ENCODE measurements at regions not wholly inside any gene's neighbourhood (a gene's known extent, or its start where the extent isn't known, plus 50 kb on each side); places are given as distances from the start of the nearest gene placed in this dataset.
"Not testable (repeated sequence)": the region's sequence is repeated elsewhere in the genome, so short reads cannot be mapped to it uniquely, and the experiment has no call there.

DNA sequence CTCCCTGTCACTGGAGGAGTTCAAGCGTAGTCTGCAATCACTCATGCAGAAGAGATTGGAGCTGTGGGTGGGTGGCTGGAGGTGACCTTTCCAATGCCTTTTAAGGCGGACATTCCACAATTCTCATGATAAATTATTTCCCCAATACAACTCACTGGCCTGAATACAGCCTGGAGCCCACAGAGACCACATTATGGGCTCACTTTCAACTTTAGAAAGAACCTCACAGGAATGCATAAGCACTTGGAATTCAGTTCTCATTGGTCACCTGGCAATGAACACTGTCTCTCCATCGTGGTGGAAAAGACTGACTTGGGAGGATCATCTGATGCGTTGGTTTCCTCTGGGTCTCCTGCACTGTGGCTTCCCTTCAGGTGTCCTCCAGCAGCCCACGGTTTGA is 151.8 kb upstream of the KCND3 start:
- ATAC-seq = no peak
- Mint-ChIP-seq H3K4me1 (no peaks in the 10 kb centered on the region), H3K36me3 (ENCODE audit: low read depth) (no peaks in the 10 kb centered on the region), H3K27me3 (peaks cover 16% of the 10 kb centered on the region), H3K9me3 (no peaks in the 10 kb centered on the region), H3K4me3 (no peak overlapping the region), H3K27ac (no peak overlapping the region)
- no peak for DNase-seq

DNA sequence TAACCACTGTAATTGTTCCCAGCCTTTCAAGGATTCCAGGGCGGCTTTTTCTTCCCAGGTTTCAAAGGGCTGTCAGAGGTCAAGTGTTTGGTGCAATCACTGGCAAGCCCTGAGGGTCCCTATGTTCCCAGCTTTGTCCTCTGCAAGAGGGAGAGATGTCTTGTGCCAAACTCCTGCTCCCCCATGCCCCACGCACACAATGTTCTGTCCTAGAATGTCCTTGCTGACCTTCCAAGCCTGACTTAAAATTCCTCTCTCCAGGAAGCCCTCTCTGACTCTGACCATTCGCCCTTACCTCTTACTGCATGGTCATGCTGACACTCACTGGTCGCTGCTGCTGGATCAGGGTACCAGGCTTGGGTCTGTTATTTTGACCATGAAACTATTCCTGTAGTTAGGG is 152.5 kb upstream of the KCND3 start:
- no peaks in the 10 kb centered on the region for H3K4me1 Mint-ChIP-seq
- H3K9me3 Mint-ChIP-seq = no peaks in the 10 kb centered on the region
- no peak overlapping the region for H3K27ac Mint-ChIP-seq
- ATAC-seq = no peak
- H3K27me3 Mint-ChIP-seq = peaks cover 16% of the 10 kb centered on the region
- H3K4me3 Mint-ChIP-seq = no peak overlapping the region
- no peaks in the 10 kb centered on the region for H3K36me3 Mint-ChIP-seq (ENCODE audit: low read depth)
- no peak for DNase-seq

GRCh38 chr1:112143871-112144441 is 154.5 kb upstream of the KCND3 start:
- Mint-ChIP-seq H3K9me3 (peaks cover 8% of the 10 kb centered on the region), H3K4me1 (no peaks in the 10 kb centered on the region)
- DNase-seq = no peak

DNA sequence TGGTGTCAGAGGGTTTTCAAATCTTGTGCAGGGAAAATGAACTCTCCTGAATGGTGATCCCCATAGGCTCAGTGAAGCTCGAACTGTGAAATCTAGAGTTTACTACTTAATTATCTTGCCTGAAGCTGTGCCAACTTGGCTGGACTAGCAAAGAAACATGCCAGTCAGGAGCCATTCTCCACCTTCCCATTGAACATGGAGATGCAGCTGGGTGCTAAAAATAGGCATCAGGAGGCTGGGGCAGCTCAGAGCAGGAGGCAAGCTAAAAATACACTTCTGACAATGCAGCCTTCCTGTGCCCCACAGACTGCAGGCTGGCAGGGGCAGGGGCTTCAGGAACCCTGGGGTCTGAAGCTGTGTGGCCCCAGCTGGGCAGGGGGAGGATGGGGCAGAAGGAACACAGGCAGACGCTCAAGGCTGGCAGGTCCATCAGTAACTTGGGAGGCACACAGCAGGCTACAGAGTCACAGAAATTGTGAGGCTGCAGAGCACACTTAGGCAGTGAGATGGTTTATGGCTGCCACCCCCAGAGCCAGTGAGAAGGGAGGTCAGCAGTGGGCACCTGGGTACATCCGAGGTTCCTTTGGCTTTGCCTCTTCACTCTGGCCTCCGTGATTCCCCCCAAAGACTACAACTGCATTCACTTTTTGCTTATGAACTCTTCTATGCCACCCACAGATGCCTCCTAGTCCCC is 155.4 kb upstream of the KCND3 start:
- peaks cover 3% of the 10 kb centered on the region for H3K36me3 Mint-ChIP-seq (ENCODE audit: low read depth)
- H3K4me1 Mint-ChIP-seq = no peaks in the 10 kb centered on the region
- no peak overlapping the region for H3K27ac Mint-ChIP-seq
- ATAC-seq (no peak), DNase-seq (no peak)
- H3K27me3 Mint-ChIP-seq = peaks cover 15% of the 10 kb centered on the region
- H3K4me3 Mint-ChIP-seq = no peak overlapping the region
- H3K9me3 Mint-ChIP-seq = peaks cover 9% of the 10 kb centered on the region

More at GRCh38 chr1:112143871-112144441, 154.5 kb upstream of the KCND3 start:
- no peak overlapping the region for H3K27ac Mint-ChIP-seq
- ATAC-seq = no peak
- H3K27me3 Mint-ChIP-seq = peaks cover 16% of the 10 kb centered on the region
- no peak overlapping the region for H3K4me3 Mint-ChIP-seq
- peaks cover 3% of the 10 kb centered on the region for H3K36me3 Mint-ChIP-seq (ENCODE audit: low read depth)

GRCh38 chr1:112146201-112146715 is 156.8 kb upstream of the KCND3 start:
- Mint-ChIP-seq H3K27ac (no peak overlapping the region), H3K36me3 (ENCODE audit: low read depth) (peaks cover 3% of the 10 kb centered on the region), H3K9me3 (peaks cover 17% of the 10 kb centered on the region), H3K4me3 (no peak overlapping the region), H3K27me3 (peaks cover 12% of the 10 kb centered on the region), H3K4me1 (no peaks in the 10 kb centered on the region)
- DNase-seq = no peak
- no peak for ATAC-seq

DNA sequence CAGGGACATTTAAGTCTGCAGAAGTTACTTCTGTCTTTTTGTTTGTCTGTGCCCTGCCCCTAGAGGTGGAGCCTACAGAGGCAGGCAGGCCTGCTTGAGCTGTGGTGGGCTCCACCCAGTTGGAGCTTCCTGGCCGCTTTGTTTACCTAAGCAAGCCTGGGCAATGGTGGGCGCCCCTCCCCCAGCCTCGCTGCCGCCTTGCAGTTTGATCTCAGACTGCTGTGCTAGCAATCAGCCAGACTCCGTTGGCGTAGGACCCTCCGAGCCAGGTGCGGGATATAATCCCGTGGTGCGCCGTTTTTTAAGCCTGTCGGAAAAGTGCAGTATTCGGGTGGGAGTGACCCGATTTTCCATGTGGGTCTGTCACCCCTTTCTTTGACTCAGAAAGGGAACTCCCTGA is 170.7 kb upstream of the KCND3 start:
- H3K36me3 Mint-ChIP-seq (ENCODE audit: low read depth); H3K27ac Mint-ChIP-seq; H3K4me1 Mint-ChIP-seq; H3K4me3 Mint-ChIP-seq; DNase-seq; H3K9me3 Mint-ChIP-seq; ATAC-seq: not testable (repeated sequence)
- peaks cover 15% of the 10 kb centered on the region for H3K27me3 Mint-ChIP-seq

GRCh38 chr1:112165375-112165774 is 175.9 kb upstream of the KCND3 start:
- ATAC-seq (no peak), DNase-seq (no peak)
- Mint-ChIP-seq H3K4me1 (no peaks in the 10 kb centered on the region), H3K27me3 (peaks cover 15% of the 10 kb centered on the region), H3K36me3 (ENCODE audit: low read depth) (peaks cover 4% of the 10 kb centered on the region), H3K4me3 (no peak overlapping the region), H3K9me3 (peaks cover 5% of the 10 kb centered on the region), H3K27ac (no peak overlapping the region)

DNA sequence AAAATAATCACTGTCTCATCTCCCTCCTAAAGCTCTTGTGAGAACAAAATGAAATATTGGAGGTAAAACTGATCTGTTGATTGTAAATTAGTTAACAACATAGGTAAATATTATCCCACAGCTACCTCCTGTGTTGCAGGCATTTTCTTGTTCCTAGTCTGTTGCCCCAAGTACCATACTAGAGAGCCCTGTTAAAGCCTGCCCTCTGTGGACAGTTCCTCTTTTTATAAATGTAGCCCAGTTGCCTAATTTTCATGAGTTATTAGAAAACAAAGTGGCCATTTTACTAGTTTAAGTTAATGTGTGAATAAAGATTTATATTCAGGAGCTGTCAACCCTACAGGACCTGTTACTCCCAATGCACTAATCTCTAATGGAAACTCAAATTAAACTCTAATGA is 180.0 kb upstream of the KCND3 start:
- ATAC-seq (no peak), DNase-seq (no peak)
- H3K4me3 Mint-ChIP-seq = no peak overlapping the region
- no peaks in the 10 kb centered on the region for H3K36me3 Mint-ChIP-seq (ENCODE audit: low read depth)
- H3K4me1 Mint-ChIP-seq = no peaks in the 10 kb centered on the region
- peaks cover 4% of the 10 kb centered on the region for H3K9me3 Mint-ChIP-seq
- peaks cover 3% of the 10 kb centered on the region for H3K27me3 Mint-ChIP-seq
- H3K27ac Mint-ChIP-seq = no peak overlapping the region

DNA sequence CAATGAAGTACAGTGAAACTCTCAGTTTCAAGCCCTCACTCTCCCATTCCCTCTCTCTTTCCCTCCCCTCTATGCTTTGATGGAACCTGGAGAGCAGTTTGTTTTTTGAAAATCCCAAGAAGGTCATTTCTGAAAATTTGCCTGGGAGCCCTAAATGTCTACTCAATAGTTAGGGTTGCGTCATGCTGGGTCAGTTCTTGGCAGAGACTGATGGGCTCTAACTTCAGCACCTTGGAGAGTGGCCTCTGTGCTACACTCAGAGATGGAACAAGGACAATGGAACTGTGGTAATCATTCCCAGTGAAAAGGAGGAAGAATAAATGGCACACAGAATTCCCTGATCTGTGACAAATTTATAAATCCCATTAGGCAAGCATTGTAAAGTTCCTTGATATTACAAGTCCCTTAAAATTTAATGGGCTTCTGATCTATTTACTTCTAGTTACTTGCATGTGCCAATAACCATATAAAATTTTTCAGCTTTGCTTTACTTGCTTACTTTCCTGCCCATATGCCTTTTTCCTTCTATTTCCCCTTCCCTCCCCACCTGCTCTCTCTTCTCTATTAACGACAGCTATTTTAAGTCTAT is 182.9 kb upstream of the KCND3 start:
- no peaks in the 10 kb centered on the region for H3K36me3 Mint-ChIP-seq (ENCODE audit: low read depth)
- H3K4me3 Mint-ChIP-seq = no peak overlapping the region
- DNase-seq = peak; percentile 6
- no peak overlapping the region for H3K27ac Mint-ChIP-seq
- H3K27me3 Mint-ChIP-seq = peaks cover 1% of the 10 kb centered on the region
- ATAC-seq = no peak
- peaks cover 4% of the 10 kb centered on the region for H3K9me3 Mint-ChIP-seq
- H3K4me1 Mint-ChIP-seq = no peaks in the 10 kb centered on the region

- Mint-ChIP-seq H3K27ac (no peak overlapping the region), H3K4me3 (no peak overlapping the region), H3K4me1 (no peaks in the 10 kb centered on the region), H3K36me3 (ENCODE audit: low read depth) (no peaks in the 10 kb centered on the region), H3K27me3 (peaks cover 1% of the 10 kb centered on the region), H3K9me3 (peaks cover under 1% of the 10 kb centered on the region)
- DNase-seq (no peak), ATAC-seq (no peak)
These were observed 187.8 kb upstream of the KCND3 start for GRCh38 chr1:112177314-112177713.

- no peak for DNase-seq
- no peaks in the 10 kb centered on the region for H3K4me1 Mint-ChIP-seq
- peaks cover 7% of the 10 kb centered on the region for H3K27me3 Mint-ChIP-seq
- H3K4me3 Mint-ChIP-seq = no peak overlapping the region
- ATAC-seq = no peak
- no peaks in the 10 kb centered on the region for H3K36me3 Mint-ChIP-seq (ENCODE audit: low read depth)
- no peak overlapping the region for H3K27ac Mint-ChIP-seq
- peaks cover 5% of the 10 kb centered on the region for H3K9me3 Mint-ChIP-seq
These were observed 199.1 kb upstream of the KCND3 start for GRCh38 chr1:112188611-112189010.

- Mint-ChIP-seq H3K27me3 (peaks cover 10% of the 10 kb centered on the region), H3K9me3 (peaks cover 5% of the 10 kb centered on the region), H3K4me3 (no peak overlapping the region), H3K27ac (no peak overlapping the region), H3K4me1 (no peaks in the 10 kb centered on the region), H3K36me3 (ENCODE audit: low read depth) (no peaks in the 10 kb centered on the region)
- ATAC-seq = no peak
- no peak for DNase-seq
These were observed 199.9 kb upstream of the CTTNBP2NL start for GRCh38 chr1:112196008-112196588.

DNA sequence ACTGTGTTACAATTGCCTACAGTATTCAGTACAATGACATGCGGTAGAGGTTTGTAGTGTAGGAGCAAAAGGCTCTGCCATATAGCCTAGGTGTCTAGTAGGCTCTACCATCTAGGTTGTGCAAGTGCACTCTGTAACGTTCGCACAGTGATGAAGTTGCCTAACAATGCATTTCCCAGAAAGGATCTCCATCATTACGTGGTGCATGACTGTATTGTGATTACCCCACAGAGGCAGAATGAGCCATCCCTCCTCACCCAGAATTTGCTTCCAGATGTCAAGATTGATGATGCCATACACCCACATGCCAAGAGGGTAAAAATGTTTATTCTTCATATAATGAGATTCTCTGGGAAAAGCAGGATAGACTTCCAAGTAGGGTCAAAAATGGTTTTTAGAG is 199.3 kb upstream of the CTTNBP2NL start:
- peaks cover 5% of the 10 kb centered on the region for H3K9me3 Mint-ChIP-seq
- H3K4me3 Mint-ChIP-seq = no peak overlapping the region
- H3K4me1 Mint-ChIP-seq = no peaks in the 10 kb centered on the region
- ATAC-seq (no peak), DNase-seq (no peak)
- H3K27me3 Mint-ChIP-seq = peaks cover 9% of the 10 kb centered on the region
- H3K27ac Mint-ChIP-seq = no peak overlapping the region
- H3K36me3 Mint-ChIP-seq (ENCODE audit: low read depth) = no peaks in the 10 kb centered on the region

DNA sequence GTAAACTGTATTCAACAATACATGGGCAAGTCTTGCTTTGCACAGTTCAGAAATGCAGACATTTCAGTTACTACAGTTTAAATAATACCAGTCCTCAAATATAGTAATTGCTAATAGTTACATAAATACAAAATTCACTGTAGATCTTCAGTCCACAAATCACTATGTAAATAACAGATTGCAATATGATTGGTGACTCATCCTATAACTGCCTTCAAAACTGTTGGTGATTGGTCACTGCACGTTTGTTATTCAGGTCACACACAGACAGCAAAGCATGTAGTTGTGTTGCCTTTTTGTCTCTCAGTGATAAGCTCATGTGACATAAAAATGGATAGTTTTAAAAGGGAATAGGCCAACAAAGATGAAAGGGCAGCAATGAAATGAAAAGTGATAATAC is 186.5 kb upstream of the CTTNBP2NL start:
- ATAC-seq (no peak), DNase-seq (no peak)
- H3K27ac Mint-ChIP-seq = no peak overlapping the region
- no peaks in the 10 kb centered on the region for H3K36me3 Mint-ChIP-seq (ENCODE audit: low read depth)
- no peaks in the 10 kb centered on the region for H3K4me1 Mint-ChIP-seq
- no peak overlapping the region for H3K4me3 Mint-ChIP-seq
- peaks cover 9% of the 10 kb centered on the region for H3K9me3 Mint-ChIP-seq
- H3K27me3 Mint-ChIP-seq = peaks cover 18% of the 10 kb centered on the region

DNA sequence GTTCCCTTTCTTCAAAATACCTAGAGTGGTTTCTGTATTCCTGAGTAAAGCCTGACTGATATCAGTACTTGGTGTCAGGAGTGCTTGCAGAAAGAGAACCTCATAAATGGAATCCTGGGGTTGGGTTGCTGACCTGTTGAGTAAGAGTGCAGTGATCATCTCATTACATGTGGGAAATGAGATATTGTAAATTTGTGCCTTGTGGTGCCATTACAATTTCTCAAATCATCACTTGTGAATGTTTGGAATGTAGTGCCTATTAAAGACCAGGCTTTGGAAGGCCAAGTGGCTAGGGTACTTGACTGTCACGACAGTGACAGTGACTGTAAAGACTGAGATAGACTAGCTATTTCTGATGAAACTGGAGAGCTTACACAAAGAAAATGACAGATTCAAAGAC is 176.7 kb upstream of the CTTNBP2NL start:
- no peak overlapping the region for H3K27ac Mint-ChIP-seq
- H3K4me3 Mint-ChIP-seq = no peak overlapping the region
- ATAC-seq = no peak

More for the DNA sequence above, 176.7 kb upstream of the CTTNBP2NL start:
- Mint-ChIP-seq H3K27me3 (peaks cover 3% of the 10 kb centered on the region), H3K9me3 (peaks cover 5% of the 10 kb centered on the region), H3K4me1 (no peaks in the 10 kb centered on the region), H3K36me3 (ENCODE audit: low read depth) (no peaks in the 10 kb centered on the region)
- no peak for DNase-seq
